ENCODE measurements at regions not wholly inside any gene's neighbourhood (a gene's known extent, or its start where the extent isn't known, plus 50 kb on each side); places are given as distances from the start of the nearest gene placed in this dataset.

DNA sequence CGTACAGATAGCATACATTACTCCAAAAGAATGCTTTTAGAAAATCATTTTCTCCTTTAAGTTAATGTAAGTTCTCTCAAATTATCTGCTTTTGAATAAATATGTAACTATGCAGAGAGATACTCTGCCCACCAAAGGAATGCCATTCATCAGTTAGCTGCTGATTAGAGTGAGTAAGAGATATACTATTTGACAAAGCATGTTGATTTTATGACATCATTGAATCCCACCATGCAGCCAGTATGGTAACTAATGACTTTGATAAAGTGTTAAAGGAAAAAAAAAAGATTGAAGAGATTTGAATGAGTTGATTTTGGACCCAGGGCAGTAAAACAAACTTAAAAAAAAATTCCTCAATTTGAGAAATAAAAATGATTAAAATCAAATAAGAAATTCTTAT is 521.5 kb downstream of the SLITRK6 start:
- no peak for ATAC-seq
- no peaks in the 10 kb centered on the region for H3K36me3 Mint-ChIP-seq
- H3K4me1 Mint-ChIP-seq (ENCODE audit: low read depth in 2 of 2), result no peaks in the 10 kb centered on the region
- H3K9me3 Mint-ChIP-seq, result peaks cover 9% of the 10 kb centered on the region
- no peak overlapping the region for H3K27ac Mint-ChIP-seq
- DNase-seq (ENCODE audit: low spot score), result no peak
- no peaks in the 10 kb centered on the region for H3K27me3 Mint-ChIP-seq
- H3K4me3 Mint-ChIP-seq, result no peak overlapping the region

- Mint-ChIP-seq H3K27me3 (no peaks in the 10 kb centered on the region), H3K4me3 (no peak overlapping the region), H3K27ac (no peak overlapping the region), H3K36me3 (no peaks in the 10 kb centered on the region), H3K4me1 (ENCODE audit: low read depth in 2 of 2) (no peaks in the 10 kb centered on the region), H3K9me3 (peaks cover 18% of the 10 kb centered on the region)
- DNase-seq (ENCODE audit: low spot score) (no peak), ATAC-seq (no peak)
Observed at GRCh38 chr13:85266771-85267170, 532.4 kb downstream of the SLITRK6 start.

DNA sequence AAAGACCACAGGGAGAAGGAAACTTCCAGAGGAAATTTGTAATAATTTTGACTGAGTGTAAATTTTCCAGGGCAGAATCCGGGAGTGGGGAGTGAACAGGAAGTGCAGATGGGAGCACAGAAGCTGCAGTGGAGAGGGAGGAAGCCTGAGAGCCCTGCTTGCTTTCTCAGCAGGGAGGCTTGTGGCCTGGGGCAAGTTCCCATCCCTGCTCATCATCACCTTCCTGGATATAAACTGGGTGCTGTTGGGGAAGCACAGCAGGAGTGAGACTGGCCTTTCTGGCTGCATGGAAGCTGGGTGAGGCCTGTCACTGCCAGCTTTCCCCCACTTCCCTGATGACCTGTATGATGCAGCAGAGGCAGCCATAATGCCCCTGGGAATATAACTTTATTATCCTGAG is 532.9 kb downstream of the SLITRK6 start:
- Mint-ChIP-seq H3K27me3 (no peaks in the 10 kb centered on the region), H3K4me3 (no peak overlapping the region), H3K9me3 (peaks cover 14% of the 10 kb centered on the region), H3K36me3 (no peaks in the 10 kb centered on the region), H3K27ac (no peak overlapping the region), H3K4me1 (ENCODE audit: low read depth in 2 of 2) (no peaks in the 10 kb centered on the region)
- ATAC-seq, result no peak
- no peak for DNase-seq (ENCODE audit: low spot score)

DNA sequence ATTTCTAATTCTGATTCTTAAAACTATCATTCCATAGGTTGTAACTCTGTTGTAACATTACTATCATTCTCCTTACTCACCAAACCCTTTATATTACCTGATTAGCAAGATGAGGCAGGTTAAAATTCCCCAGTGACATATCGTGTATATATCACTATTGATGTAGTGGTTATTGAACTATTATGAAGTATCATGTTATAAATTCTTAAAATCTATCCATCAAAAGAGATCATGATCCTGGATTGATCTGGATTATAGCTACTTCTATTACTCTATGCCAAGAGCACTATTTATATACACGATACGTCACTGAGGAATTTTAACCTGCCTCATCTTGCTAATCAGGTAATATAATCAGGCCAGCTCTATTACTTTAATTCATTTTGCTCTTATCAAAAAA is 533.9 kb downstream of the SLITRK6 start:
- Mint-ChIP-seq H3K27ac (no peak overlapping the region), H3K36me3 (no peaks in the 10 kb centered on the region), H3K4me1 (ENCODE audit: low read depth in 2 of 2) (no peaks in the 10 kb centered on the region), H3K4me3 (no peak overlapping the region), H3K27me3 (no peaks in the 10 kb centered on the region), H3K9me3 (peaks cover 13% of the 10 kb centered on the region)
- DNase-seq (ENCODE audit: low spot score) (no peak), ATAC-seq (no peak)

GRCh38 chr13:85262499-85262898 is 536.7 kb downstream of the SLITRK6 start:
- DNase-seq (ENCODE audit: low spot score) (no peak), ATAC-seq (no peak)
- Mint-ChIP-seq H3K27me3 (no peaks in the 10 kb centered on the region), H3K4me1 (ENCODE audit: low read depth in 2 of 2) (no peaks in the 10 kb centered on the region), H3K27ac (no peak overlapping the region), H3K36me3 (no peaks in the 10 kb centered on the region), H3K9me3 (peaks cover 4% of the 10 kb centered on the region), H3K4me3 (no peak overlapping the region)

GRCh38 chr13:85261757-85262346 is 537.4 kb downstream of the SLITRK6 start:
- H3K36me3 Mint-ChIP-seq, result no peaks in the 10 kb centered on the region
- H3K27ac Mint-ChIP-seq, result no peak overlapping the region
- ATAC-seq (no peak), DNase-seq (ENCODE audit: low spot score) (no peak)
- no peak overlapping the region for H3K4me3 Mint-ChIP-seq
- peaks cover 2% of the 10 kb centered on the region for H3K9me3 Mint-ChIP-seq
- H3K4me1 Mint-ChIP-seq (ENCODE audit: low read depth in 2 of 2), result no peaks in the 10 kb centered on the region
- no peaks in the 10 kb centered on the region for H3K27me3 Mint-ChIP-seq

- Mint-ChIP-seq H3K4me1 (ENCODE audit: low read depth in 2 of 2) (no peaks in the 10 kb centered on the region), H3K4me3 (no peak overlapping the region), H3K36me3 (no peaks in the 10 kb centered on the region), H3K9me3 (no peaks in the 10 kb centered on the region), H3K27ac (no peak overlapping the region), H3K27me3 (no peaks in the 10 kb centered on the region)
- DNase-seq (ENCODE audit: low spot score) (no peak), ATAC-seq (no peak)
Observed at GRCh38 chr13:85260896-85261295, 538.3 kb downstream of the SLITRK6 start.

DNA sequence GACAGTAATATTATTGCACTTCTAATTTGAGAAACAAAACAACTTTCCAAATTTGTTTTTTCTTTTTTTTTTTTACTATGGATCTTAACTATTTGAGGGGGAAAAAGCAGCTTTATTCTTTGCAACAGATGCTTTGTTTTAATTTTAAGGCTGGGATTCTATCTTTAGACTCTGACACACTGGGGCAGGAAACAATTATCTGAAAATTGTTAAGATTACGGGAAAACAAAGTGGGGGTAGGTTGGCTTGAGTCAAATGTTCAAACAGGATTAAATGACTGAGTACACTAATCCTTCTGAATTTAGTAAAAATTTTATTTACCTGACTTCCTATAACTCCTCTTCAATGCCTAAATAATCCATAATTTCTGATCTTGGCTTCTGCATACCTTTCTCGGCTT is 543.2 kb downstream of the SLITRK6 start:
- ATAC-seq, result no peak
- no peaks in the 10 kb centered on the region for H3K27me3 Mint-ChIP-seq
- no peak for DNase-seq (ENCODE audit: low spot score)
- H3K36me3 Mint-ChIP-seq, result no peaks in the 10 kb centered on the region
- H3K27ac Mint-ChIP-seq, result no peak overlapping the region
- H3K9me3 Mint-ChIP-seq, result peaks cover 8% of the 10 kb centered on the region
- H3K4me1 Mint-ChIP-seq (ENCODE audit: low read depth in 2 of 2), result no peaks in the 10 kb centered on the region
- H3K4me3 Mint-ChIP-seq, result no peak overlapping the region

- Mint-ChIP-seq H3K36me3 (no peaks in the 10 kb centered on the region), H3K4me3 (no peak overlapping the region), H3K27me3 (no peaks in the 10 kb centered on the region), H3K4me1 (ENCODE audit: low read depth in 2 of 2) (no peaks in the 10 kb centered on the region), H3K9me3 (peaks cover 8% of the 10 kb centered on the region), H3K27ac (no peak overlapping the region)
- ATAC-seq (no peak), DNase-seq (ENCODE audit: low spot score) (no peak)
Observed at GRCh38 chr13:85254641-85255040, 544.6 kb downstream of the SLITRK6 start.

- ATAC-seq (no peak), DNase-seq (ENCODE audit: low spot score) (no peak)
- Mint-ChIP-seq H3K4me1 (ENCODE audit: low read depth in 2 of 2) (no peaks in the 10 kb centered on the region), H3K36me3 (peaks cover 1% of the 10 kb centered on the region), H3K27ac (no peak overlapping the region), H3K9me3 (peaks cover under 1% of the 10 kb centered on the region), H3K27me3 (no peaks in the 10 kb centered on the region), H3K4me3 (no peak overlapping the region)
Observed at GRCh38 chr13:85249151-85249550, 550.1 kb downstream of the SLITRK6 start.

- DNase-seq (ENCODE audit: low spot score) (no peak), ATAC-seq (no peak)
- Mint-ChIP-seq H3K4me1 (ENCODE audit: low read depth in 2 of 2) (no peaks in the 10 kb centered on the region), H3K27me3 (no peaks in the 10 kb centered on the region), H3K36me3 (peaks cover 4% of the 10 kb centered on the region), H3K27ac (no peak overlapping the region), H3K4me3 (no peak overlapping the region), H3K9me3 (peaks cover 4% of the 10 kb centered on the region)
Observed at GRCh38 chr13:85247780-85248179, 551.4 kb downstream of the SLITRK6 start.

DNA sequence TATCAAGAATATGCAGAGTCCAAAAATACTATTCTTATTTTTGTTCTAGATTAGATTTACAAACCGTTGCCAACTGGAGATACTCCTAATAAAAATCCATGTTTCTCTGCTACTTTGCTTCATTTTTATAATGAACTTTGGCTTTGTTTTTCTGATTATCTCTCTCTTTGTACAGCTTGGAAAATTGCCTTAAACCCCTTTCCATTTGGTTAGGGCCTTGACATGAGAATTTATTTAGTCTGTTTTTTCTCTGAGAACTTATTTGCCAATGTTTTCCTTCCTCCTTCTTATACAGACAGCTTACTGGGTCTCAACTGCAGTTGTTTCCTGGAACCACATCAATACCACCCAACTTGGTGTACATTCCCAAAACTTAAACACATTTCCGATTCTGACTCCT is 555.4 kb downstream of the SLITRK6 start:
- H3K36me3 Mint-ChIP-seq, result peaks cover 4% of the 10 kb centered on the region
- H3K27me3 Mint-ChIP-seq, result no peaks in the 10 kb centered on the region
- H3K27ac Mint-ChIP-seq, result no peak overlapping the region
- H3K9me3 Mint-ChIP-seq, result peaks cover 11% of the 10 kb centered on the region
- ATAC-seq (no peak), DNase-seq (ENCODE audit: low spot score) (no peak)
- H3K4me3 Mint-ChIP-seq, result no peak overlapping the region
- no peaks in the 10 kb centered on the region for H3K4me1 Mint-ChIP-seq (ENCODE audit: low read depth in 2 of 2)

GRCh38 chr13:85241060-85241459 is 558.2 kb downstream of the SLITRK6 start:
- peaks cover 11% of the 10 kb centered on the region for H3K9me3 Mint-ChIP-seq
- peaks cover 4% of the 10 kb centered on the region for H3K36me3 Mint-ChIP-seq
- DNase-seq (ENCODE audit: low spot score), result no peak
- H3K4me3 Mint-ChIP-seq, result no peak overlapping the region
- no peaks in the 10 kb centered on the region for H3K4me1 Mint-ChIP-seq (ENCODE audit: low read depth in 2 of 2)
- no peak overlapping the region for H3K27ac Mint-ChIP-seq
- no peaks in the 10 kb centered on the region for H3K27me3 Mint-ChIP-seq
- no peak for ATAC-seq

- H3K27me3 Mint-ChIP-seq, result no peaks in the 10 kb centered on the region
- H3K4me1 Mint-ChIP-seq (ENCODE audit: low read depth in 2 of 2), result no peaks in the 10 kb centered on the region
Observed at GRCh38 chr13:85236413-85236812, 562.8 kb downstream of the SLITRK6 start.

DNA sequence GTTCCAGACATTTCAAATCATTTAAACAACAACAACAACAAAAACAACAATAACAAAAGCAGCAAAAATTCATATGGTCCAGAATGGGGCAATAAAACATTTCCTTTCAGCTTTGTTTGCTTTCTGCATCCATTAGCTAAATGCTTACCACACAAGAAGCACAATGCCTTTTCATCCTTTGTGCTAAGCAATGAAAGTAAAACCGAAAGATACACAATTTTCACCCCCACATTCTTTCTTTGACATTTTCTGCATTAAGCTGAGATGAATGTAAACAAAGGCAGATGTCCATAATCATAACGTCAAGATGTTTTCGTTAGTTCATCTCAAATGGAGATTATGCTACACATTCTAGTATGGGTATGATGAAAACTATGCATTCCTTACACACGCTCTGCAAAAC is 568.5 kb downstream of the SLITRK6 start:
- Mint-ChIP-seq H3K27ac (no peak overlapping the region), H3K9me3 (peaks cover 6% of the 10 kb centered on the region), H3K4me3 (no peak overlapping the region), H3K27me3 (no peaks in the 10 kb centered on the region), H3K36me3 (no peaks in the 10 kb centered on the region), H3K4me1 (ENCODE audit: low read depth in 2 of 2) (no peaks in the 10 kb centered on the region)
- ATAC-seq (no peak), DNase-seq (ENCODE audit: low spot score) (no peak)

More at GRCh38 chr13:85236413-85236812, 562.8 kb downstream of the SLITRK6 start:
- DNase-seq (ENCODE audit: low spot score) (no peak), ATAC-seq (no peak)
- H3K36me3 Mint-ChIP-seq, result no peaks in the 10 kb centered on the region
- no peak overlapping the region for H3K27ac Mint-ChIP-seq
- H3K4me3 Mint-ChIP-seq, result no peak overlapping the region
- peaks cover 7% of the 10 kb centered on the region for H3K9me3 Mint-ChIP-seq
